Left lung (tissue), 4 donors: ENCODE measurements at regions not wholly inside any gene's neighbourhood (a gene's known extent, or its start where the extent isn't known, plus 50 kb on each side); places are given as distances from the start of the nearest gene placed in this dataset.

Source experiments
- ATAC-seq: fragments of 200-7000 bp; cut with Tn5 transposase; one replicate; pipeline ENCODE4 v1.9.1; 2020; ENCODE audit warnings: moderate library complexity
- DNase-seq, 4 donors: peaks; one replicate each; pipeline ENCODE4 v3.0.0-alpha.2; 2013 to 2020
- H3K27ac ChIP-seq, 2 donors: fragments of 200-600 bp; sonication (generic) in 1 of 2; one replicate each; pipeline versions ENCODE4 v1.5.0 to v1.8.0; 2020 to 2021
- H3K27me3 ChIP-seq, 2 donors: fragments of 200-600 bp; sonication (generic) in 1 of 2; one replicate each; pipeline versions ENCODE4 v1.5.0 to v1.8.0; 2020 to 2021
- H3K36me3 ChIP-seq, 2 donors: fragments of 200-600 bp; sonication (generic) in 1 of 2; one replicate each; pipeline versions ENCODE4 v1.5.0 to v1.8.0; 2020 to 2021
- H3K4me1 ChIP-seq, 2 donors: fragments of 200-600 bp; one replicate each; pipeline ENCODE4 v1.8.0; 2021
- H3K4me3 ChIP-seq, 2 donors: fragments of 200-600 bp; sonication (generic) in 1 of 2; one replicate each; pipeline versions ENCODE4 v1.5.0 to v1.8.0; 2020 to 2021; ENCODE audit warnings: mild to moderate bottlenecking in 1 of 2
- H3K9me3 ChIP-seq, 2 donors: fragments of 200-600 bp; sonication (generic) in 1 of 2; one replicate each; pipeline versions ENCODE4 v1.5.0 to v1.8.0; 2020 to 2021
- CTCF ChIP-seq, 2 donors: fragments of 200-600 bp; sonication (generic) in 1 of 2; IDR thresholded peaks; one replicate each; pipeline versions ENCODE4 v1.5.0 to v1.8.0; 2021; ENCODE audit warnings: antibody characterized with exemption in 2 of 2
- intact Hi-C, 2 donors: fragments of 100-400 bp; cut with DNase I; formaldehyde crosslinking; loops; one replicate each; pipeline versions ENCODE4 v1.11.2 to v1.14.2; 2022
- donor health status: DM: no; HTN: yes; CAD: no.
- donor health status: DM: no; HTN: no; CAD: no.

DNA sequence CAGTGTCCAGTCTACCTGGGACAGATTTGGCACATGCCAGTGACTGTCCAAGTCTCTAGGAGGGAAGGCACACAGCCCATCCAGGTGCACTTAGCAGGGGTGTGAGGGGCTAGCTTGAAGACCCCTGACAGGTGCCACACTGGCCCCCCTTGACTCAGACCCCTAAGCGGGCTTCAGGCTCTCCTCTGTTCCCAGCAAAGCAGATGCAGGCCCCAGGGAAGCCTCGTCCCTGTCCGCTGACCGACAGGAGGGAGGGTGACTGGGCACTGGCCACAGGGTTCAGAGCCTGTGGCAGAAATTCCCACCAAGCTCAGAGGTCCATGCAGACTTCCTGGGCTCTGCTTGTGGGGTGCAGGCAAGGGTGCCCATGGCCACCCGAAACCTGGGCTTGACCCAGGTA is 239.8 kb upstream of the MYT1L start:
- no peak overlapping the region for H3K27ac ChIP-seq
- DNase-seq (no peak), ATAC-seq (no peak)
- H3K27me3 ChIP-seq: peaks cover 0 to 9% of the 10 kb centered on the region in 2 donors
- no peaks in the 10 kb centered on the region for H3K36me3 ChIP-seq
- TF ChIP-seq CTCF (IDR thresholded peaks at IDR 0.05): no peak
- H3K4me3 ChIP-seq: no peak overlapping the region
- intact Hi-C loops: no loop called here
- no peaks in the 10 kb centered on the region for H3K4me1 ChIP-seq
- H3K9me3 ChIP-seq: peaks cover 0 to 3% of the 10 kb centered on the region in 2 donors

DNA sequence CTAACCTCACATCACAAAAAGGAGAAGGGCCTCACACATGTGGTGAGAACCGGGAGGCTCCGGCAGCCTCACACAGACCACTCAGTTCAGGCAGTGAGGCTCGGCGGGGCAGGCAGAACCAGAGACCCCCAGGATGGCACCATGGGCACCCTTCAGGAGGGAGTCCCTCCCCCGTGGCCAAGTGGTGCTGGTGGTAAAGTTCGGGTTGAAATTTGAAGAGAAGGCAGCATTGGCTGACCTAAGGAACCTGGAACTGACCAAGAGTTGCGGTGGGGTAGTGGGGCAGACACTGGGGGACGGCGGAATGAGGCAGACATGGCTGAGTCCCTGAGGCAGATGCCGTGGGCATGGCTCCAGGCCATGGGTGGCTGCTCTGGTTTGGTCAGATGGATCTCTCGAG is 239.3 kb upstream of the MYT1L start:
- no peaks in the 10 kb centered on the region for H3K4me1 ChIP-seq

DNA sequence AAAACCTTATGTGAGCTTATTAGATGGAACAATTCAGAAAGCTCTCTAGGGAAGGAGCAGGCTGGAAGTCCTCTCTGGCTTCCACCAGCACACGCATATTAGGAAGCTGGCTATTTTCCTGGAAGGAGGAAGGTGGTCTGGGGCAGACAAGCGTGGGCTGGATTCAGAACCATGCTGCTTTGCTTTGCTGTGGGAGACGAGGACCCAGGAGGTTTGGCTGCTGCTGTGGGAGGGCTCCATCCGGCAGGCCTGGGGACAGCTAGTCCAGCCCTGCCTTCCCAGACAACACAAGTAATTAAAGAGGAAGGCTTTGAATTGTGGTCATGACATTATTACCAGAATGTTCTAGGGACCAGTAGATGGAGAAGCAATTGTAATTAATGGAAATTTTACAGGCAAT is 238.8 kb upstream of the MYT1L start:
- no peak overlapping the region for H3K27ac ChIP-seq
- no peak for TF ChIP-seq CTCF (IDR thresholded peaks at IDR 0.05)
- ATAC-seq: no peak
- intact Hi-C loops: no loop called here
- H3K4me3 ChIP-seq: no peak overlapping the region
- no peaks in the 10 kb centered on the region for H3K36me3 ChIP-seq
- H3K9me3 ChIP-seq: peaks cover 0 to 3% of the 10 kb centered on the region in 2 donors
- peaks cover 0 to 7% of the 10 kb centered on the region in 2 donors for H3K27me3 ChIP-seq
- no peak for DNase-seq
- H3K4me1 ChIP-seq: no peaks in the 10 kb centered on the region

More for the DNA sequence above, 239.3 kb upstream of the MYT1L start:
- Histone ChIP-seq H3K27ac (no peak overlapping the region), H3K36me3 (no peaks in the 10 kb centered on the region), H3K4me3 (no peak overlapping the region), H3K9me3 (peaks cover 0 to 3% of the 10 kb centered on the region in 2 donors), H3K27me3 (peaks cover 0 to 9% of the 10 kb centered on the region in 2 donors)
- TF ChIP-seq CTCF (IDR thresholded peaks at IDR 0.05): no peak
- ATAC-seq: no peak
- peak in 1 of 4 donors; percentile 53 for DNase-seq
- intact Hi-C loops: no loop called here

DNA sequence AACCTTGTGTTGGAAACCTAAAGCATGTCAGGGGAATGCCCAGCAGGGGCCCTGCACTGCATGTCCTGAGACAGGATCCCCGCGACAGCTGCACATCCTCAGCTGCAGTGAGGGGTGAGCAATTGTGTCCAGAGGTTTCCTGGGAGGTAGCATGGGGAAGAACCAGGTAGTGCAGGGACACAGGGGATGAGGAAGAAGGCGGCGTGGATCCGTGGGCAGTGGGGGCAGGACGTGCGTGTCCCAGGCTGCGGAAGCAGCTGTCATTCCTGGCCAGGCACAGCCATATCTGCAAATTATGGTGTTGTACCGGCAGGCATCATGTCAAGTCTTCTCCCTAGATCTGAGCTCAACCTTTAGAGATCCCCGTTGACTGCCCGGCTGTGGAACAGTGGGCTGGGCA is 238.2 kb upstream of the MYT1L start:
- DNase-seq: peak in 1 of 4 donors; percentile 41
- Histone ChIP-seq H3K9me3 (peaks cover 0 to 3% of the 10 kb centered on the region in 2 donors), H3K27me3 (peaks cover 0 to 2% of the 10 kb centered on the region in 2 donors), H3K4me1 (no peaks in the 10 kb centered on the region), H3K27ac (no peak overlapping the region), H3K36me3 (no peaks in the 10 kb centered on the region), H3K4me3 (no peak overlapping the region)
- intact Hi-C loops: no loop called here
- TF ChIP-seq CTCF (IDR thresholded peaks at IDR 0.05): no peak
- ATAC-seq: no peak

GRCh38 chr2:2568411-2568810 is 237.3 kb upstream of the MYT1L start:
- no peak overlapping the region for H3K27ac ChIP-seq
- no peaks in the 10 kb centered on the region for H3K36me3 ChIP-seq
- no peaks in the 10 kb centered on the region for H3K9me3 ChIP-seq
- TF ChIP-seq CTCF (IDR thresholded peaks at IDR 0.05): no peak
- no peaks in the 10 kb centered on the region for H3K4me1 ChIP-seq
- H3K4me3 ChIP-seq: no peak overlapping the region
- ATAC-seq: no peak
- H3K27me3 ChIP-seq: no peaks in the 10 kb centered on the region
- no peak for DNase-seq
- intact Hi-C loops: no loop called here
